SK-N-SH treated with all-trans-retinoic acid at 6 μM for 48 hours (cell line): ENCODE measurements at regions not wholly inside any gene's neighbourhood (a gene's known extent, or its start where the extent isn't known, plus 50 kb on each side); places are given as distances from the start of the nearest gene placed in this dataset.

Experiments used
- ATAC-seq: fragments of 200-7000 bp; cut with Tn5 transposase; 3 replicates; pipeline ENCODE4 v1.9.1; 2020; ENCODE audit warnings: mild to moderate bottlenecking, moderate library complexity
- ARNTL ChIP-seq: fragments of 450-650 bp; formaldehyde crosslinking; IDR thresholded peaks from 2 replicates; pipeline ENCODE4 v1.5.0; 2020; ENCODE audit warnings: low read depth, mild to moderate bottlenecking, moderate library complexity, borderline replicate concordance
- BACH2 ChIP-seq: fragments of 250-450 bp; sonication (Bioruptor Pico); IDR thresholded peaks from 2 replicates; pipeline ENCODE4 v1.9.0; 2021; ENCODE audit warnings: mild to moderate bottlenecking, borderline replicate concordance
- ESRRG ChIP-seq: fragments of 250-450 bp; sonication (Bioruptor Pico); IDR thresholded peaks from 2 replicates; pipeline ENCODE4 v1.6.1; 2021; ENCODE audit warnings: mild to moderate bottlenecking
- GLIS3 ChIP-seq: fragments of 250-450 bp; sonication (Bioruptor Pico); IDR thresholded peaks from 2 replicates; pipeline ENCODE4 v1.5.0; 2020; ENCODE audit warnings: mild to moderate bottlenecking, moderate library complexity
- ISL1 ChIP-seq: fragments of 250-450 bp; sonication (Bioruptor Pico); IDR thresholded peaks from 2 replicates; pipeline ENCODE4 v2.1.2; 2022; ENCODE audit warnings: mild to moderate bottlenecking, moderate library complexity
- OSR1 ChIP-seq: fragments of 250-450 bp; sonication (Bioruptor Pico); IDR thresholded peaks from 2 replicates; pipeline ENCODE4 v1.8.0; 2022; ENCODE audit warnings: moderate library complexity, mild to moderate bottlenecking, inconsistent platforms
- PPARA ChIP-seq: fragments of 250-450 bp; sonication (Bioruptor Pico); IDR thresholded peaks from 2 replicates; pipeline ENCODE4 v1.5.0; 2020; ENCODE audit warnings: mild to moderate bottlenecking, borderline replicate concordance
- RARB ChIP-seq: fragments of 250-450 bp; sonication (Bioruptor Pico); IDR thresholded peaks from 2 replicates; pipeline ENCODE4 v1.8.0; 2021; ENCODE audit warnings: mild to moderate bottlenecking, moderate library complexity
- SNAI2 ChIP-seq: fragments of 250-450 bp; sonication (Bioruptor Pico); IDR thresholded peaks from 2 replicates; pipeline ENCODE4 v1.5.0; 2020; ENCODE audit warnings: mild to moderate bottlenecking, moderate library complexity
- TCF4 ChIP-seq: fragments of 250-450 bp; sonication (Bioruptor Pico); IDR thresholded peaks from 2 replicates; pipeline ENCODE4 v1.8.0; 2021; ENCODE audit warnings: mild to moderate bottlenecking, moderate library complexity, borderline replicate concordance
- ZC3H10 ChIP-seq: fragments of 250-450 bp; sonication (Bioruptor Pico); IDR thresholded peaks from 2 replicates; pipeline ENCODE4 v1.5.1; 2021; ENCODE audit warnings: mild to moderate bottlenecking, moderate library complexity
- ZFP3 ChIP-seq: fragments of 250-450 bp; sonication (Bioruptor Pico); IDR thresholded peaks from 2 replicates; pipeline ENCODE4 v1.5.0; 2020; ENCODE audit warnings: mild to moderate bottlenecking, moderate library complexity
- ZFP30 ChIP-seq: fragments of 450-650 bp; formaldehyde crosslinking; IDR thresholded peaks from 2 replicates; pipeline ENCODE4 v1.5.0; 2022; ENCODE audit warnings: mild to moderate bottlenecking, moderate library complexity
- ZNF565 ChIP-seq: fragments of 450-650 bp; formaldehyde crosslinking; conservative IDR thresholded peaks from 2 replicates; pipeline ENCODE4 v1.5.0; 2020; ENCODE audit warnings: low read depth, mild to moderate bottlenecking, moderate library complexity
- ZNF70 ChIP-seq: fragments of 450-650 bp; formaldehyde crosslinking; IDR thresholded peaks from 2 replicates; pipeline ENCODE4 v1.5.0; 2020; ENCODE audit warnings: mild to moderate bottlenecking, moderate library complexity
- ZNF8 ChIP-seq: fragments of 450-650 bp; formaldehyde crosslinking; IDR thresholded peaks from 2 replicates; pipeline ENCODE4 v1.5.0; 2020; ENCODE audit warnings: mild to moderate bottlenecking, moderate library complexity
- TF ChIP-seq, protein P1 (sequence below): fragments of 250-450 bp; sonication (Bioruptor Pico); IDR thresholded peaks from 2 replicates; pipeline ENCODE4 v1.5.1; 2021; ENCODE audit warnings: mild to moderate bottlenecking, moderate library complexity
- TF ChIP-seq, protein P2 (sequence below): fragments of 250-450 bp; sonication (Bioruptor Pico); IDR thresholded peaks from 2 replicates; pipeline ENCODE4 v1.8.0; 2021; ENCODE audit warnings: low read depth, mild to moderate bottlenecking, moderate library complexity, borderline replicate concordance
- TF ChIP-seq, protein P3 (sequence below): fragments of 250-450 bp; sonication (Bioruptor Pico); IDR thresholded peaks from 2 replicates; pipeline ENCODE4 v1.8.0; 2020; ENCODE audit warnings: mild to moderate bottlenecking, moderate library complexity, borderline replicate concordance
- TF ChIP-seq, protein P4 (sequence below): fragments of 250-450 bp; sonication (Bioruptor Pico); IDR thresholded peaks from 2 replicates; pipeline ENCODE4 v1.5.1; 2020; ENCODE audit warnings: low read depth, mild to moderate bottlenecking, moderate library complexity

DNA sequence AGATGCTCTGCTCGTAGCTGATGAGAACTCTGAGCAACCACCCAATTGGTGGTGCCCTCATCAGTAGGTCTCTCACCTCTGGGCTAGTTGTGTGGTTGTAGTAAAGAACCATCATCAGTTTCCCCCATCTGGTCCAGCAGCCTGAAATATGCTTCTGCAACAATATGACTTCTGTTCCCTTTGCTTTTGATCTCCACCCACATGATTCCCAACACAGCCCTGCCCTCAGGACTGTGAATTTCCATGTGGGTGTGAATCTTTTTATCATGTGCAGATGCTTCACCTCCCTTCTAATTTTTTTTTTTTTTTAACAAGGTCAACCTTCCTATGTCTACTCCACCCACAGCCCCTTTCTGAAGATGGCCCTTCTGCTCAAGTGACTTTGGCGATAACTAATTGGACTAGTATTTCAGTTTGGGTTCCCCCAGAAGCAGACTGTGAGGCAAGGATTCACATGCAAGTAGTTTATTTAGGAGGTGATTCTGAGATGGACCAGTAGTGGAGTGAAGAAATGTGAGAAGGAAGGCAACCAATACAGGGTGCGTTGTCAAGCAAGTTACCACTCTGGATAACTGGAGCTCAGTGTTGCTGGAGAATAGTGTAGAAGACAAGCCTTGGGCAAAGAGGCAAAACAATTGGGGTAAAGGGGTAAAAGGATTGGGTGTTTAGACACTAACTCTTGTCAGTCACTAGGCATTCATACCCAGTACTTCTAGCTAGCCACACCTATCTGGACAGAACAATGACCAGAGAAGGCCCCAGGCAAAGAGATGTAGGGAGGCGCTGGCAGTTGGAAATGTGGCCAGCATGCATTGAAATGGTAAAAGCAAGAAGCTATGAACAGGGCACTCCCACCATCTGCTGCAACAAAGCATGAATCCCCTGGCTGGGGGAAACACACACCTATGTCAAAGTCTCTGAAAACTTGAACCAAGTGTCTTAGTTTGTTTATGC, 466.2 kb downstream of the BCOR start:
- TF ChIP-seq ZNF565 (no peak), ZFP30 (CRISPR knock-in tag) (no peak)
- ATAC-seq: no peak

DNA sequence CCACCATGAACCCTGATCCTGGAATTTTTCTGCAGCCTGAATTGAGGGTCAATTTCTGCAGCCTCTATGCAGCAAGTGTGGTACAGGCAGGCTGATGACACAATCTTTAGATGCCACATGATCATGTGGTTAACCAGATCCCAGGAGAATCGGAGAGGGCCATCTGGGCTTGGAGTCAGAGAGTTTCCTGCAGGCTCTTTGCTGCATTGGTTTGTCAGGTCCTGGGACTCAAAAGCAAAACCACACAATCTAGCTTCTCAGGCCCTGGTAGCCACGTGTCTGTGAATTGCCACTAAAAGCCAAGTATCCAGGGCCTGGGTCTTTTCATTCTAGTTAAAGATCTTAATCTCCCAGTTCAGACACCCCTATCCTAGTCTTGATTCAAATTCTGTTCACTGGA, 464.5 kb downstream of the BCOR start:
- peak; percentile 50; the same call in 1 of the 2 replicates for TF ChIP-seq TCF4 (CRISPR knock-in tag)
- TF ChIP-seq RARB: no peak
- no peak; the same call in 2 of the 3 replicates for ATAC-seq

DNA sequence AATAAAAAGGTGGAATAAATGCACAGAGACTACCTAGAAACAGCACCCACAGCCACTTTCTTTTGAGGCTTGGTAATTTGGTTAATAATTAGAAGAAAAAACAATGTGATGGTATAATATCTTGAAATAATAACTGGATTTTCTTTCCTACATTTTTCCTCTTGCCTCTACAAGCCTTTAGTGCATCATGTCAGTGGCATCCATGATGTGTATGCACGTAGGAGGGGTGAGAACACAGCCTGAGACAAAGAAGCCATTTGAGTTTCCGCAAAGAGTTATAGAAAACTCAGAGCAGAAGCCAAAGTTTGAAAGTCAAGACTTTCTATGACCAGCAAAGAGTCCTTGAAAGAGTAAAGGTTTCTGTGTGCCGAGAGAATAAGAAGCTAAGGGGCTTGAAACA, 461.3 kb downstream of the BCOR start:
- ATAC-seq: no peak
- TF ChIP-seq RARB: no peak
- no peak for TF ChIP-seq ZFP30 (CRISPR knock-in tag)
- no peak for TF ChIP-seq ARNTL (CRISPR knock-in tag)
- TF ChIP-seq, protein P1, sequence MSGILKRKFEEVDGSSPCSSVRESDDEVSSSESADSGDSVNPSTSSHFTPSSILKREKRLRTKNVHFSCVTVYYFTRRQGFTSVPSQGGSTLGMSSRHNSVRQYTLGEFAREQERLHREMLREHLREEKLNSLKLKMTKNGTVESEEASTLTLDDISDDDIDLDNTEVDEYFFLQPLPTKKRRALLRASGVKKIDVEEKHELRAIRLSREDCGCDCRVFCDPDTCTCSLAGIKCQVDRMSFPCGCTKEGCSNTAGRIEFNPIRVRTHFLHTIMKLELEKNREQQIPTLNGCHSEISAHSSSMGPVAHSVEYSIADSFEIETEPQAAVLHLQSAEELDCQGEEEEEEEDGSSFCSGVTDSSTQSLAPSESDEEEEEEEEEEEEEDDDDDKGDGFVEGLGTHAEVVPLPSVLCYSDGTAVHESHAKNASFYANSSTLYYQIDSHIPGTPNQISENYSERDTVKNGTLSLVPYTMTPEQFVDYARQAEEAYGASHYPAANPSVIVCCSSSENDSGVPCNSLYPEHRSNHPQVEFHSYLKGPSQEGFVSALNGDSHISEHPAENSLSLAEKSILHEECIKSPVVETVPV (CRISPR knock-in tag): no peak
- no peak for TF ChIP-seq GLIS3
- TF ChIP-seq ZC3H10 (CRISPR knock-in tag): no peak
- TF ChIP-seq, protein P2, sequence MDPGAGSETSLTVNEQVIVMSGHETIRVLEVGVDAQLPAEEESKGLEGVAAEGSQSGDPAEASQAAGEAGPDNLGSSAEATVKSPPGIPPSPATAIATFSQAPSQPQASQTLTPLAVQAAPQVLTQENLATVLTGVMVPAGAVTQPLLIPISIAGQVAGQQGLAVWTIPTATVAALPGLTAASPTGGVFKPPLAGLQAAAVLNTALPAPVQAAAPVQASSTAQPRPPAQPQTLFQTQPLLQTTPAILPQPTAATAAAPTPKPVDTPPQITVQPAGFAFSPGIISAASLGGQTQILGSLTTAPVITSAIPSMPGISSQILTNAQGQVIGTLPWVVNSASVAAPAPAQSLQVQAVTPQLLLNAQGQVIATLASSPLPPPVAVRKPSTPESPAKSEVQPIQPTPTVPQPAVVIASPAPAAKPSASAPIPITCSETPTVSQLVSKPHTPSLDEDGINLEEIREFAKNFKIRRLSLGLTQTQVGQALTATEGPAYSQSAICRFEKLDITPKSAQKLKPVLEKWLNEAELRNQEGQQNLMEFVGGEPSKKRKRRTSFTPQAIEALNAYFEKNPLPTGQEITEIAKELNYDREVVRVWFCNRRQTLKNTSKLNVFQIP (CRISPR knock-in tag): no peak
- no peak for TF ChIP-seq ZFP3 (CRISPR knock-in tag)
- TF ChIP-seq OSR1 (CRISPR knock-in tag): no peak

DNA sequence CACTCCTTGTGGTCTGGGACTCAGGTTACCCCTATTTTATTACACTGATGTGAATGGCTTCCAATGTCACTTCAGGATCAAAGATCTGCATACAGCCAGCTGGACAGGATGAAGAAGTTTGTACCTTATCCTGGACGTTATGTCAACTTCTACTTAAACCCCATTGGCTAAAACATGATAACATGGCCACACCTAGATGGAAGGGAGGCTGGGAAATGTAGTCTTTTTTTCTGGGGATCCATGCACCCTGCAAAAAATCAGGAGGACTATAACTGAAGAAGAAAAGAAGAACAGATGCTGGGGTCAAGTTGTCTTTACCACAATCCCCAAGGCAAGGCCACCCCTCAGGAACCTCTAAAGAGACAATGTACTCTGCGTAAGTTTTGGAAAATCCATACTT, 459.2 kb downstream of the BCOR start:
- ATAC-seq: no peak
- TF ChIP-seq ISL1 (no peak), PPARA (CRISPR knock-in tag) (no peak), SNAI2 (CRISPR knock-in tag) (no peak), ZNF8 (CRISPR knock-in tag) (no peak), ESRRG (CRISPR knock-in tag) (no peak), ZFP30 (CRISPR knock-in tag) (no peak), ZFP3 (CRISPR knock-in tag) (no peak), ZNF70 (no peak), BACH2 (CRISPR knock-in tag) (no peak)
- TF ChIP-seq, protein P3, sequence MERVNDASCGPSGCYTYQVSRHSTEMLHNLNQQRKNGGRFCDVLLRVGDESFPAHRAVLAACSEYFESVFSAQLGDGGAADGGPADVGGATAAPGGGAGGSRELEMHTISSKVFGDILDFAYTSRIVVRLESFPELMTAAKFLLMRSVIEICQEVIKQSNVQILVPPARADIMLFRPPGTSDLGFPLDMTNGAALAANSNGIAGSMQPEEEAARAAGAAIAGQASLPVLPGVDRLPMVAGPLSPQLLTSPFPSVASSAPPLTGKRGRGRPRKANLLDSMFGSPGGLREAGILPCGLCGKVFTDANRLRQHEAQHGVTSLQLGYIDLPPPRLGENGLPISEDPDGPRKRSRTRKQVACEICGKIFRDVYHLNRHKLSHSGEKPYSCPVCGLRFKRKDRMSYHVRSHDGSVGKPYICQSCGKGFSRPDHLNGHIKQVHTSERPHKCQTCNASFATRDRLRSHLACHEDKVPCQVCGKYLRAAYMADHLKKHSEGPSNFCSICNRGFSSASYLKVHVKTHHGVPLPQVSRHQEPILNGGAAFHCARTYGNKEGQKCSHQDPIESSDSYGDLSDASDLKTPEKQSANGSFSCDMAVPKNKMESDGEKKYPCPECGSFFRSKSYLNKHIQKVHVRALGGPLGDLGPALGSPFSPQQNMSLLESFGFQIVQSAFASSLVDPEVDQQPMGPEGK (CRISPR knock-in tag): no peak
- TF ChIP-seq, protein P1 (CRISPR knock-in tag): no peak
- TF ChIP-seq, all 23 proteins: peak for 0

DNA sequence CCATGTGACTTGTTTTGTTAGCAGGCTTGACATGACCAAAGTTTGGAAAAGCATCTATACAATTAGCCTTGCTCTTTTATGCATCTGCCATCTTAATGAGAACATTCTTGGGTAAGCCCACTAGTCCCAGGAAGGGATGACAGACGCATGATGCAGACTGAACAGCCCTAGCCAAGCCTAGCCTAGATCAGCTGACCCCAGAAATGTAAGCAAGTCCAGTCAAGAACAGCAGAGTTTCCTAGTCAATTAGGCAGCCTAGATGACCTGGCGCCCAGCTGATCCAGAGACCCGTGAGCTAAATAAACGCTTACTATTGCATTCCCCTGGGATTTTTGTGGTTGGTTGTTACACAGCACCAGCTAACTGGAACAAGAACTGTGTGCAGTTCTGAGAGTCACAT, 457.9 kb downstream of the BCOR start:
- ATAC-seq: no peak

More for the DNA sequence above, 457.9 kb downstream of the BCOR start:
- TF ChIP-seq ESRRG (CRISPR knock-in tag) (no peak), TCF4 (CRISPR knock-in tag) (no peak), ZNF8 (CRISPR knock-in tag) (no peak), ZC3H10 (CRISPR knock-in tag) (no peak), ISL1 (no peak), BACH2 (CRISPR knock-in tag) (no peak), RARB (no peak)
- TF ChIP-seq, protein P3 (CRISPR knock-in tag): no peak
- TF ChIP-seq, protein P4, sequence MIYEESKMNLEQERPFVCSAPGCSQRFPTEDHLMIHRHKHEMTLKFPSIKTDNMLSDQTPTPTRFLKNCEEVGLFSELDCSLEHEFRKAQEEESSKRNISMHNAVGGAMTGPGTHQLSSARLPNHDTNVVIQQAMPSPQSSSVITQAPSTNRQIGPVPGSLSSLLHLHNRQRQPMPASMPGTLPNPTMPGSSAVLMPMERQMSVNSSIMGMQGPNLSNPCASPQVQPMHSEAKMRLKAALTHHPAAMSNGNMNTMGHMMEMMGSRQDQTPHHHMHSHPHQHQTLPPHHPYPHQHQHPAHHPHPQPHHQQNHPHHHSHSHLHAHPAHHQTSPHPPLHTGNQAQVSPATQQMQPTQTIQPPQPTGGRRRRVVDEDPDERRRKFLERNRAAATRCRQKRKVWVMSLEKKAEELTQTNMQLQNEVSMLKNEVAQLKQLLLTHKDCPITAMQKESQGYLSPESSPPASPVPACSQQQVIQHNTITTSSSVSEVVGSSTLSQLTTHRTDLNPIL: no peak
